ENCODE measurements at regions not wholly inside any gene's neighbourhood (a gene's known extent, or its start where the extent isn't known, plus 50 kb on each side); places are given as distances from the start of the nearest gene placed in this dataset.

DNA sequence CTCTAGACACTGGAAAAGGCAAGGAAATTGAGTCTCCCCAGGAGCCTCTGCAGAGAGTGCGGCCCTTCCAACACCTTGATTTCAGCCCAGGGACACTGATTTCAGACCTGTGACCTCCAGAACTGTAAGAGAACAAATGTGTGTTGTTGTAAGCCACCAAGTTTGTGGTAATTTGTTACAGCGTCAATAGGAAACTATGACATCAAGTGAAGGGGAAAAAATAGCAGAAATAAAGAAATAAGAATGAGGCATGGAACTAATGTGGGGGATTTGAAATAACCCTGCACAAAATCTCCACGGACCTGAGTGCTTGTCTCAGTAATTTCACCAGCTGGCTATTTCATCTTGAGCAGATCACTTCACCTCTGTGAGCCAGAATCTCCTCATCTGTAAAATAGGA lies 227.8 kb upstream of the JUN start:
- H3K36me3 ChIP-seq = no peaks in the 10 kb centered on the region
- no peaks in the 10 kb centered on the region for H3K27me3 ChIP-seq
- H3K4me3 ChIP-seq = no peak overlapping the region
- peaks cover 5 to 11% of the 10 kb centered on the region in 2 donors for H3K4me1 ChIP-seq
- intact Hi-C loops (cut with DNase I; ENCODE audit: low total_unique reads) = no loop called here
- TF ChIP-seq, protein P1, sequence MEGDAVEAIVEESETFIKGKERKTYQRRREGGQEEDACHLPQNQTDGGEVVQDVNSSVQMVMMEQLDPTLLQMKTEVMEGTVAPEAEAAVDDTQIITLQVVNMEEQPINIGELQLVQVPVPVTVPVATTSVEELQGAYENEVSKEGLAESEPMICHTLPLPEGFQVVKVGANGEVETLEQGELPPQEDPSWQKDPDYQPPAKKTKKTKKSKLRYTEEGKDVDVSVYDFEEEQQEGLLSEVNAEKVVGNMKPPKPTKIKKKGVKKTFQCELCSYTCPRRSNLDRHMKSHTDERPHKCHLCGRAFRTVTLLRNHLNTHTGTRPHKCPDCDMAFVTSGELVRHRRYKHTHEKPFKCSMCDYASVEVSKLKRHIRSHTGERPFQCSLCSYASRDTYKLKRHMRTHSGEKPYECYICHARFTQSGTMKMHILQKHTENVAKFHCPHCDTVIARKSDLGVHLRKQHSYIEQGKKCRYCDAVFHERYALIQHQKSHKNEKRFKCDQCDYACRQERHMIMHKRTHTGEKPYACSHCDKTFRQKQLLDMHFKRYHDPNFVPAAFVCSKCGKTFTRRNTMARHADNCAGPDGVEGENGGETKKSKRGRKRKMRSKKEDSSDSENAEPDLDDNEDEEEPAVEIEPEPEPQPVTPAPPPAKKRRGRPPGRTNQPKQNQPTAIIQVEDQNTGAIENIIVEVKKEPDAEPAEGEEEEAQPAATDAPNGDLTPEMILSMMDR (IDR thresholded peaks at IDR 0.05) = no peak
- TF ChIP-seq POLR2A (IDR thresholded peaks at IDR 0.05) = no peak
- peak overlapping the region; percentile 87 to 99 for H3K27ac ChIP-seq
- no peak for DNase-seq
- H3K9me3 ChIP-seq = no peaks in the 10 kb centered on the region

DNA sequence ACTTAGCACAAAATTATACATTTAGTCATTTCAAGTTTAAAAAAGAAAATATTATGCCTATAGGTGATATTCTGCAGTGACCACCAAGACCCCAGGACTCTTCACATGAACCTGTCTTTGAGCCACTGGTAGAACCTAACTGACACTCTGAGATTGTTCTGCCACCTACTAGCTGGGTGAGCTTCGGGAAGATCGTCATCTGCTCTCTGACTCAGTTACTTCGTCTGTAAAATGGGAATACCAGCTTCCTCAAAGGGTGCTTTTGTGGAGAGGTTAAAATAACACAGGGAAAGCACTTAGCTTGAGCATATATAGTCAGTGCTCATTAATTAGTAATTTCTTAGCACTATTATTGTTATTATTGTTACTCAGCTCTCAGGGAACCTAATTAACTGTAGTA lies 228.5 kb upstream of the JUN start:
- TF ChIP-seq, protein P1 (IDR thresholded peaks at IDR 0.05) = no peak
- no peak for TF ChIP-seq POLR2A (IDR thresholded peaks at IDR 0.05)
- Histone ChIP-seq H3K9me3 (no peaks in the 10 kb centered on the region), H3K4me1 (peaks cover 5 to 11% of the 10 kb centered on the region in 2 donors), H3K27ac (peak overlapping the region; percentile 87 to 99), H3K27me3 (no peaks in the 10 kb centered on the region), H3K4me3 (no peak overlapping the region), H3K36me3 (no peaks in the 10 kb centered on the region)
- intact Hi-C loops (cut with DNase I; ENCODE audit: low total_unique reads) = no loop called here
- DNase-seq = no peak

DNA sequence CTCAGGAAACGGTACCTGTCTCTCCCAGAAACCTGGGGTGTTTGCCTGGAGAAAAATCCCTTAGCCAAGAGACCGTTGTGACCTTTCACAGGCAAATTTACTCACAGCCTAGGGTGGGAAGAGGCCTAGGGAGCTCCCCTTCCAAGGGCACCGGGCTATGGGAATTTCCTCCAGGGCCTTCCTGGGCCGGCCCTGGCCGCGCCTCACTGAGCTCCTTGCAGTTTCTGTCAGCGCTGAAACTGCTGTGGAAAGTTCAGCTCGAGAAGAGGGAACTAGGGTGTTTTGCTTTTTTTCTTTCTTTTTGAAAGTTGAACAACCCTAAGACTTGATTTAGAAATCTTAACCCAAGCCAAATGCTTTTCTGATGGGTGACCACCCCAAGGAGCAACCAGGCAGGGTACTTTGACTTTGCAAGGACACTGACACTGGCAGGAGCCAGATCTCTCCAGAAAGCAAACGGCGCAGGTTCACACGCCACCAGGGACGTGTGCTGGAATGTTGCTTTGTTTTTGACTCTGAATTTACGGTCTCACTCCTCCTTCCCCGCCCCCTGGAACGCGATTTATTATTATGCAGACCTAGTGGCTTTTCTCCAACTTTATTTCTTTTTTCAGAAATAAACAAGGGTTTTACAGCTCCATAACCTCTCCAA lies 229.6 kb upstream of the JUN start:
- Histone ChIP-seq H3K9me3 (no peaks in the 10 kb centered on the region), H3K27ac (peak overlapping the region; percentile 87 to 99), H3K4me1 (peaks cover 5 to 11% of the 10 kb centered on the region in 2 donors), H3K36me3 (no peaks in the 10 kb centered on the region), H3K4me3 (peak overlapping the region in 1 of 2 donors; percentile 21), H3K27me3 (no peaks in the 10 kb centered on the region)
- TF ChIP-seq, protein P1 (IDR thresholded peaks at IDR 0.05) = peak in 1 of 4 experiments; percentile 9
- no peak for TF ChIP-seq POLR2A (IDR thresholded peaks at IDR 0.05)
- DNase-seq = peak; percentile 61 to 69
- intact Hi-C loops (cut with DNase I; ENCODE audit: low total_unique reads) = no loop called here

DNA sequence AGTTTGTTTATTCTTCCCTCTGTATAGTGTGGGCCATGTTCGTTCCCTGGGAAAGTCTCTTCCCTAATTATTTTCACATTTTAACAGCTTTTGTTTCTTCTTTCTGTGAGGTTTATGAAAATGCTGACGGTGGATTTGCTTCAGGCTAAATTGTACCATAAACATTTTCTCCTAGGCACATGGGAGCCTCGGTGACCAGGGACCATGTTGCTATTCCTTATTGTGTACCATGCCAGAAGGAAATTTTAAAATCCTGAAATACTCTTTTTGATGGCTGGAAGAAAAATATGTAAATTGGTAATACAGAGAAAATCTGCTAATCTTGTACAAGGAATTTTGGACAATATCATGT lies 230.1 kb upstream of the JUN start:
- peak overlapping the region in 1 of 2 donors; percentile 21 for H3K4me3 ChIP-seq

GRCh38 chr1:59014827-59015226 lies 231.0 kb upstream of the JUN start:
- peak overlapping the region; percentile 87 to 99 for H3K27ac ChIP-seq
- DNase-seq = no peak
- H3K4me3 ChIP-seq = no peak overlapping the region
- intact Hi-C loops (cut with DNase I; ENCODE audit: low total_unique reads) = no loop called here
- H3K36me3 ChIP-seq = no peaks in the 10 kb centered on the region
- TF ChIP-seq POLR2A (IDR thresholded peaks at IDR 0.05) = no peak
- TF ChIP-seq, protein P1 (IDR thresholded peaks at IDR 0.05) = no peak
- peaks cover 5 to 16% of the 10 kb centered on the region in 2 donors for H3K4me1 ChIP-seq
- no peaks in the 10 kb centered on the region for H3K9me3 ChIP-seq
- H3K27me3 ChIP-seq = no peaks in the 10 kb centered on the region

More for the DNA sequence above, 230.1 kb upstream of the JUN start:
- TF ChIP-seq, protein P1 (IDR thresholded peaks at IDR 0.05) = no peak
- no peak for TF ChIP-seq POLR2A (IDR thresholded peaks at IDR 0.05)
- intact Hi-C loops (cut with DNase I; ENCODE audit: low total_unique reads) = no loop called here
- DNase-seq = no peak
- Histone ChIP-seq H3K9me3 (no peaks in the 10 kb centered on the region), H3K27me3 (no peaks in the 10 kb centered on the region), H3K27ac (peak overlapping the region; percentile 87 to 99), H3K36me3 (no peaks in the 10 kb centered on the region), H3K4me1 (peaks cover 5 to 11% of the 10 kb centered on the region in 2 donors)

Measured in uterus (tissue), 3 donors.